ENCODE measurements at regions not wholly inside any gene's neighbourhood (a gene's known extent, or its start where the extent isn't known, plus 50 kb on each side); places are given as distances from the start of the nearest gene placed in this dataset.

DNA sequence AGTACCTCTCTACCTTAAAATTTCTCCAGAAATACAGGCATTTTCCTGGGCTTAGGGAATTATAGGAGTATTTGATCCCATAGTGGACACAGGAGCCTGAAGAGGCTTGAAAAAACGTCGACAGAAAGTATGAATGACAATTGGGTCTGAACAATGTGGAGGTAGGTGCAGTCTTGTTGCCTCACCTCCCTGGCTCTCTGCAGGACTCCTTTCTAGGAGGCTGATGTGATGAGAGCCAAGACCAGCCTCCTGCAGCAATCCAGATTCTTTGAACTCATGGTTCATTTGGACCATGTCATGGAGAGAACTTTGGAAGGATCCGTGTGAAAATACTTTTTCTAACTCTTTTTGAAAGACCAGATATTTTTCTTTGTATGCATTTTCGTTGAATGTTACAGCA is 50.5 kb upstream of the MTF2 start:
- TF ChIP-seq, protein P1, sequence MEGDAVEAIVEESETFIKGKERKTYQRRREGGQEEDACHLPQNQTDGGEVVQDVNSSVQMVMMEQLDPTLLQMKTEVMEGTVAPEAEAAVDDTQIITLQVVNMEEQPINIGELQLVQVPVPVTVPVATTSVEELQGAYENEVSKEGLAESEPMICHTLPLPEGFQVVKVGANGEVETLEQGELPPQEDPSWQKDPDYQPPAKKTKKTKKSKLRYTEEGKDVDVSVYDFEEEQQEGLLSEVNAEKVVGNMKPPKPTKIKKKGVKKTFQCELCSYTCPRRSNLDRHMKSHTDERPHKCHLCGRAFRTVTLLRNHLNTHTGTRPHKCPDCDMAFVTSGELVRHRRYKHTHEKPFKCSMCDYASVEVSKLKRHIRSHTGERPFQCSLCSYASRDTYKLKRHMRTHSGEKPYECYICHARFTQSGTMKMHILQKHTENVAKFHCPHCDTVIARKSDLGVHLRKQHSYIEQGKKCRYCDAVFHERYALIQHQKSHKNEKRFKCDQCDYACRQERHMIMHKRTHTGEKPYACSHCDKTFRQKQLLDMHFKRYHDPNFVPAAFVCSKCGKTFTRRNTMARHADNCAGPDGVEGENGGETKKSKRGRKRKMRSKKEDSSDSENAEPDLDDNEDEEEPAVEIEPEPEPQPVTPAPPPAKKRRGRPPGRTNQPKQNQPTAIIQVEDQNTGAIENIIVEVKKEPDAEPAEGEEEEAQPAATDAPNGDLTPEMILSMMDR (IDR thresholded peaks at IDR 0.05 in 4 of 5, conservative IDR thresholded peaks at IDR 0.05 in 1 of 5) = no peak
- TF ChIP-seq POLR2A (IDR thresholded peaks at IDR 0.05) = no peak
